Esophagus muscularis mucosa (tissue), 4 donors: ENCODE measurements at regions not wholly inside any gene's neighbourhood (a gene's known extent, or its start where the extent isn't known, plus 50 kb on each side); places are given as distances from the start of the nearest gene placed in this dataset.

ENCODE experiments used
- DNase-seq: peaks from one replicate; pipeline ENCODE4 v3.0.0-alpha.2; 2017; ENCODE audit errors: extremely low spot score
- H3K27ac ChIP-seq, 4 donors: fragments of 200-600 bp; sonication (generic); replicated peaks in 1 of 4; 1 replicate in 3 of 4; 2 replicates in 1 of 4; pipeline ENCODE4 v1.5.1; 2016 to 2019; ENCODE audit warnings: mild to moderate bottlenecking in 1 of 4
- H3K27me3 ChIP-seq, 4 donors: fragments of 200-600 bp; sonication (generic); one replicate each; pipeline versions ENCODE4 v1.5.1 to v1.6.0; 2016 to 2019
- H3K36me3 ChIP-seq, 4 donors: fragments of 200-600 bp; sonication (generic); one replicate each; pipeline ENCODE4 v1.5.1; 2016 to 2019
- H3K4me1 ChIP-seq, 4 donors: fragments of 200-600 bp; sonication (generic); one replicate each; pipeline ENCODE4 v1.5.1; 2016 to 2019
- H3K4me3 ChIP-seq, 4 donors: fragments of 200-600 bp; sonication (generic); 1 replicate in 2 of 4; 2 replicates in 2 of 4; pipeline ENCODE4 v1.5.1; 2016 to 2019; ENCODE audit warnings: mild to moderate bottlenecking in 4 of 4, moderate library complexity in 1 of 4
- H3K9me3 ChIP-seq, 4 donors: fragments of 200-600 bp; sonication (generic); 1 replicate in 3 of 4; 2 replicates in 1 of 4; pipeline ENCODE4 v1.5.1; 2016 to 2019
- EP300 ChIP-seq: sonication (generic); formaldehyde crosslinking; IDR thresholded peaks from one replicate; pipeline ENCODE4 v1.6.1; 2017; ENCODE audit warnings: antibody characterized with exemption
- POLR2A ChIP-seq: fragments of 450-650 bp; IDR thresholded peaks from one replicate; pipeline ENCODE4 v1.6.1; 2017; ENCODE audit warnings: antibody characterized with exemption, moderate library complexity, mild to moderate bottlenecking, low read depth
- POLR2AphosphoS5 ChIP-seq, 2 donors: sonication (generic); formaldehyde crosslinking; IDR thresholded peaks; one replicate each; pipeline ENCODE4 v1.6.1; 2017; ENCODE audit warnings: antibody characterized with exemption in 2 of 2
- WGBS: methylation state at CpG from one replicate; pipeline ENCODE4 v1.1.5; 2018; 5-methylcytosine and 5-hydroxymethylcytosine counted together
- intact Hi-C: fragments of 100-400 bp; cut with DNase I; formaldehyde crosslinking; loops from one replicate; pipeline ENCODE4 v1.15.1; 2023
- TF ChIP-seq, protein P1 (sequence below), 3 experiments: fragments of 200-600 bp in 2 of 3; fragments of 450-650 bp in 1 of 3; sonication (generic) in 2 of 3; IDR thresholded peaks; one replicate each; pipeline ENCODE4 v1.5.1; 2017 to 2019; ENCODE audit warnings: antibody characterized with exemption in 3 of 3, mild to moderate bottlenecking in 2 of 3, moderate library complexity in 1 of 3

DNA sequence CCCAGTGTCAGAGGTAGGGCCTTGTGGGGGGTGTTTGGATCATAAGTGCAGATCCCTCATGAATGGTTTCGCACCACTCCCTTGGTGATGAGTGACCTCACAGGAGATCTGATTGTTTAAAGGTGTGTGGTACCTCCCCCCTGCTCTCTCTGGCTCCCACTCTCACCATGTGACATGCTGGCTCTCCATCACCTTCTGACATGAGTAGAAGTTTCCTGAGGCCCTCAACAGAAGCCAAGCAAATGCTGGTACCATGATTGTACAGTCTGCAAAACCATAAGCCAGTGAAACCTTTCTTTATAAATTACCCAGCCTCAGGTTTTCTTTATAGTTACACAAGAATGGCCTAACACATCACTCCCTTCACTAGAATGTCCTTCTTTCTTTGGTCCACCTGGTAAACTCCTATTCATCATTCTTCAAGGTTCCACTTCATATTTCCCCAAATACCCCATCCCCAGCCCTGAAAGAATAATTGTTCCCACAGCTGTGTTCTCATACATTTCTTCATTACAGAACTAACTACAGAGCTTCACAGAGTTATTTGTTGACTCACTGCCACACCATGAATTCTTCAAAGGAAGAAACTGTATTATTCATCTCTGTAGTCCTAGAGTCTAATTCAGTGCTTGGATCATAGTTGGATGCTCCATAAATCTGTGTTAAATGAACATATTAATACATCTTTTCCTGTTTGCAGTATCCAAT lies 81.2 kb upstream of the STK17B start:
- intact Hi-C loops = no loop called here
- 100% methylated on average over 1 of the region's 1 CpG for WGBS
- TF ChIP-seq EP300 = no peak
- TF ChIP-seq POLR2A = no peak
- no peak for TF ChIP-seq POLR2AphosphoS5 (IDR thresholded peaks at IDR 0.05)
- TF ChIP-seq, protein P1, sequence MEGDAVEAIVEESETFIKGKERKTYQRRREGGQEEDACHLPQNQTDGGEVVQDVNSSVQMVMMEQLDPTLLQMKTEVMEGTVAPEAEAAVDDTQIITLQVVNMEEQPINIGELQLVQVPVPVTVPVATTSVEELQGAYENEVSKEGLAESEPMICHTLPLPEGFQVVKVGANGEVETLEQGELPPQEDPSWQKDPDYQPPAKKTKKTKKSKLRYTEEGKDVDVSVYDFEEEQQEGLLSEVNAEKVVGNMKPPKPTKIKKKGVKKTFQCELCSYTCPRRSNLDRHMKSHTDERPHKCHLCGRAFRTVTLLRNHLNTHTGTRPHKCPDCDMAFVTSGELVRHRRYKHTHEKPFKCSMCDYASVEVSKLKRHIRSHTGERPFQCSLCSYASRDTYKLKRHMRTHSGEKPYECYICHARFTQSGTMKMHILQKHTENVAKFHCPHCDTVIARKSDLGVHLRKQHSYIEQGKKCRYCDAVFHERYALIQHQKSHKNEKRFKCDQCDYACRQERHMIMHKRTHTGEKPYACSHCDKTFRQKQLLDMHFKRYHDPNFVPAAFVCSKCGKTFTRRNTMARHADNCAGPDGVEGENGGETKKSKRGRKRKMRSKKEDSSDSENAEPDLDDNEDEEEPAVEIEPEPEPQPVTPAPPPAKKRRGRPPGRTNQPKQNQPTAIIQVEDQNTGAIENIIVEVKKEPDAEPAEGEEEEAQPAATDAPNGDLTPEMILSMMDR (IDR thresholded peaks at IDR 0.05) = no peak
- no peaks in the 10 kb centered on the region for H3K27me3 ChIP-seq
- H3K4me1 ChIP-seq = peaks cover 0 to 14% (median 10%) of the 10 kb centered on the region in 4 donors
- no peak overlapping the region for H3K27ac ChIP-seq
- H3K9me3 ChIP-seq = no peaks in the 10 kb centered on the region
- no peak overlapping the region for H3K4me3 ChIP-seq
- DNase-seq = no peak
- H3K36me3 ChIP-seq = peaks cover 0 to 64% (median 0%) of the 10 kb centered on the region in 4 donors

DNA sequence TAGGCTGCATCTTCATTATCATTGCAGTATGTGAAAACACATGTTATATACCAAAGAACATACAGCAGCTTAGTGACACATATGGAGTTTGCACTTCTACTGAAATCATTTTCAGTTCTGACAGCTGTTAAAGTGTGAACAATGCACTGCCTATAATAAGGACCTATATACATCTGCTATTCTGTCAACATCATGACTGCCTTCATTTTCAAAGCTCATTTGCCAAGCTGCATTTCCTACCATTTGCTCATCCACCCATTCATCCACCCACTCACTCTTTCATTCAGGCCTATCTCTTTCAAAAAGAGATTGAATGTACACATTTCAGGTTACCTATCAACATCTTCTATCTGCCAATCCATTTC lies 81.7 kb upstream of the STK17B start:
- TF ChIP-seq POLR2A = no peak
- TF ChIP-seq, protein P1 (IDR thresholded peaks at IDR 0.05) = no peak
- intact Hi-C loops = no loop called here

DNA sequence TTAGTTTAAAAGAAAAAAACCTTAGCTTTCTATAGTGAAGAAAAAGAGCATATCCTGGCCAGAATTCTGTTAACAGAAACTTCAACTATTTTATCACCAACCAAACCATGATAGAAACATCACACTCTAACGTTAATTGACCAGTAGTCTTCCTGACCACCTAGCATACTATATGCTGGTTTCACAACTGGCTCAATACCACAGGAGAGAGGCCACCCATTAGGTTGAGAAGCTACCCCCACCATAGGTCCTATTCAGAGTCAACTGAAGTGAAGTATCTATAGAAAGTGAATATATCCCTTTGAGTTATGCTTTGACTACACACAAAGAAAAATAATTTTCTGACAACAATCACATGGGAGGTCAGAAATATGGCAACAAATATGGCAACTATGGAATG lies 85.2 kb upstream of the STK17B start:
- no peak overlapping the region for H3K27ac ChIP-seq
- no peaks in the 10 kb centered on the region for H3K27me3 ChIP-seq
- no peak overlapping the region for H3K4me3 ChIP-seq
- WGBS = 79% methylated on average over 1 of the region's 1 CpG
- peaks cover 0 to 50% (median 0%) of the 10 kb centered on the region in 4 donors for H3K36me3 ChIP-seq
- no peak for TF ChIP-seq POLR2A
- TF ChIP-seq POLR2AphosphoS5 (IDR thresholded peaks at IDR 0.05) = no peak
- TF ChIP-seq EP300 = no peak
- TF ChIP-seq, protein P1 (IDR thresholded peaks at IDR 0.05) = no peak
- H3K4me1 ChIP-seq = no peaks in the 10 kb centered on the region
- H3K9me3 ChIP-seq = no peaks in the 10 kb centered on the region
- DNase-seq = no peak
- intact Hi-C loops = no loop called here

More for the DNA sequence above, 81.7 kb upstream of the STK17B start:
- no peak for DNase-seq
- Histone ChIP-seq H3K36me3 (peaks cover 0 to 69% (median 0%) of the 10 kb centered on the region in 4 donors), H3K9me3 (no peaks in the 10 kb centered on the region), H3K4me3 (no peak overlapping the region), H3K4me1 (peaks cover 0 to 9% (median 5%) of the 10 kb centered on the region in 4 donors), H3K27ac (no peak overlapping the region), H3K27me3 (no peaks in the 10 kb centered on the region)

DNA sequence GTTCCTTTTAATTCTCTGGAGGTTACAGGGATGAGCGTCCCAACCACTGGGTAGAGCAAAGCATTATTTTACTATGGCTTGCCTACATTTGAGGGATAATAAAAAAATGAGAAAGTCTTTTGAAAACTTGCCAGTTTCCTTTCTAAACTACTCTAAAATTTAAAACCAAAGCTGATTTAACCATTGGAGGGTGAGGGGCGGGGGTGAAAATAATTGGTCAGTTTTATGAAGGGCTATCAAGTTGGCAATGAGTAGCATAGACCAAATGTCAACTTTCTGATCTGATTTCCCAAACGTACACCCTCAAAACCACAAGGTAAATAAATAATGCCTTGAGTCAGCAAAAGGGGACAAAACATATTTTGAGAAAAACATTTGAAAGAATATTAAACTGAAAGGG lies 85.7 kb upstream of the STK17B start:
- DNase-seq = no peak
- Histone ChIP-seq H3K36me3 (peaks cover 0 to 51% (median 0%) of the 10 kb centered on the region in 4 donors), H3K4me3 (no peak overlapping the region), H3K27me3 (no peaks in the 10 kb centered on the region), H3K9me3 (no peaks in the 10 kb centered on the region), H3K27ac (no peak overlapping the region), H3K4me1 (no peaks in the 10 kb centered on the region)
- 85% methylated on average over 3 of the region's 3 CpGs for WGBS
- intact Hi-C loops = no loop called here
- TF ChIP-seq POLR2A (no peak), EP300 (no peak), POLR2AphosphoS5 (IDR thresholded peaks at IDR 0.05) (no peak)
- TF ChIP-seq, protein P1 (IDR thresholded peaks at IDR 0.05) = no peak

DNA sequence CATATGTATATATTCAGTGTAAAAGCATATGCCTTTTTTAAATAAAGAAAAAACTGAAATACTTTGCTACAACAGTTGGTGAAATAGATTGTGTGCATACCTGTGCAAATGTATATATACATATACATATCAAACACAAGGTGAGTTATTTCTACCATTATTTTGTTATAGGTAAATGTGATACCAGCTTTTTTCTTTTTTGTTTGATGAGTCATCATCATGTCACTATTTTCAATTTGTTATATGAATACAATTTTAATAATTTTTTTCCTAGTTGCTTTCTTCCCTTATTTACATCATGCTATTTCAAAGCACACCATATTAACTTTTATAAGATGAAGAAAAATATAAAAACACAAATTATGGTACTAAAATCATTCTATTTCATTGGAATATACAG lies 87.0 kb upstream of the STK17B start:
- H3K27me3 ChIP-seq = no peaks in the 10 kb centered on the region
- H3K9me3 ChIP-seq = no peaks in the 10 kb centered on the region
- H3K4me1 ChIP-seq = no peaks in the 10 kb centered on the region
- peaks cover 0 to 46% (median 0%) of the 10 kb centered on the region in 4 donors for H3K36me3 ChIP-seq
- no peak overlapping the region for H3K27ac ChIP-seq
- no peak overlapping the region for H3K4me3 ChIP-seq
- DNase-seq = no peak
- intact Hi-C loops = no loop called here
- TF ChIP-seq, protein P1 (IDR thresholded peaks at IDR 0.05) = no peak
- no peak for TF ChIP-seq POLR2AphosphoS5 (IDR thresholded peaks at IDR 0.05)
